Loucy (cell line): ENCODE measurements at regions not wholly inside any gene's neighbourhood (a gene's known extent, or its start where the extent isn't known, plus 50 kb on each side); places are given as distances from the start of the nearest gene placed in this dataset.

Source experiments
- H2AFZ ChIP-seq: fragments of 200-600 bp; sonication (generic); 2 replicates; pipeline ENCODE4 v1.6.0; 2016; ENCODE audit warnings: antibody characterized with exemption, mild to moderate bottlenecking, low read length, moderate library complexity
- H3F3A ChIP-seq: fragments of 200-600 bp; 2 replicates; pipeline ENCODE4 v1.6.0; 2016; ENCODE audit warnings: antibody characterized with exemption, low read depth, mild to moderate bottlenecking
- H3K27me3 ChIP-seq: fragments of 200-600 bp; sonication (generic); 2 replicates; pipeline ENCODE4 v1.6.1; 2014; ENCODE audit warnings: low read length, mild to moderate bottlenecking; ENCODE audit not compliant: insufficient read depth, poor library complexity, severe bottlenecking
- H3K36me3 ChIP-seq: fragments of 200-600 bp; sonication (generic); 2 replicates; pipeline ENCODE4 v1.6.1; 2016; ENCODE audit warnings: low read length; ENCODE audit not compliant: insufficient read depth
- H3K4me1 ChIP-seq: fragments of 200-600 bp; sonication (generic); 2 replicates; pipeline ENCODE4 v1.5.1; 2014; ENCODE audit warnings: low read length, mild to moderate bottlenecking; ENCODE audit not compliant: insufficient read depth, poor library complexity, severe bottlenecking
- H3K4me2 ChIP-seq: fragments of 200-600 bp; sonication (generic); 2 replicates; pipeline ENCODE4 v1.6.0; 2014; ENCODE audit warnings: antibody characterized with exemption, low read length, low read depth, mild to moderate bottlenecking; ENCODE audit not compliant: poor library complexity, severe bottlenecking
- H3K4me3 ChIP-seq: fragments of 200-600 bp; sonication (generic); 2 replicates; pipeline ENCODE4 v1.5.1; 2014; ENCODE audit warnings: low read length, mild to moderate bottlenecking, mixed read lengths; ENCODE audit not compliant: poor library complexity, severe bottlenecking
- H3K79me2 ChIP-seq: fragments of 200-600 bp; sonication (generic); 2 replicates; pipeline ENCODE4 v1.6.1; 2014; ENCODE audit warnings: low read length; ENCODE audit not compliant: insufficient read depth
- H3K9ac ChIP-seq: fragments of 200-600 bp; sonication (generic); 2 replicates; pipeline ENCODE4 v1.6.0; 2014; ENCODE audit warnings: mild to moderate bottlenecking, low read depth, low read length, moderate library complexity; ENCODE audit not compliant: poor library complexity, severe bottlenecking
- H3K9me2 ChIP-seq: fragments of 200-600 bp; sonication (generic); replicated peaks from 2 replicates; pipeline ENCODE4 v1.6.1; 2016; ENCODE audit warnings: low read depth, low read length, mixed read lengths
- H3K9me3 ChIP-seq: fragments of 200-600 bp; sonication (generic); 2 replicates; pipeline ENCODE4 v1.6.1; 2014; ENCODE audit warnings: mild to moderate bottlenecking, antibody characterized with exemption, low read length, low read depth; ENCODE audit not compliant: insufficient read depth
- H4K20me1 ChIP-seq: fragments of 200-600 bp; sonication (generic); 2 replicates; pipeline ENCODE4 v1.6.0; 2014; ENCODE audit warnings: antibody characterized with exemption, low read length, mild to moderate bottlenecking; ENCODE audit not compliant: insufficient read depth, poor library complexity, severe bottlenecking
- CTCF ChIP-seq: fragments of 200-600 bp; sonication (generic); conservative IDR thresholded peaks from 2 replicates; pipeline ENCODE4 v1.5.1; 2014; ENCODE audit warnings: mild to moderate bottlenecking, antibody characterized with exemption, low read length
- EZH2phosphoT487 ChIP-seq: fragments of 200-600 bp; IDR thresholded peaks from 2 replicates; pipeline ENCODE4 v1.6.1; 2018; ENCODE audit warnings: antibody characterized with exemption, mild to moderate bottlenecking, moderate library complexity, borderline replicate concordance

GRCh38 chr16:31709181-31709580, 164.4 kb upstream of the ZNF267 start:
- Histone ChIP-seq H4K20me1 (peaks cover 1% of the 10 kb centered on the region), H3K79me2 (peaks cover 10% of the 10 kb centered on the region), H3K4me3 (no peak overlapping the region), H3K27me3 (no peaks in the 10 kb centered on the region), H3K9me3 (no peaks in the 10 kb centered on the region), H3K4me1 (peaks cover 21% of the 10 kb centered on the region), H3K9ac (no peak overlapping the region), H3K9me2 (no peaks in the 10 kb centered on the region), H3K36me3 (peaks cover 24% of the 10 kb centered on the region), H3K4me2 (no peak overlapping the region), H3F3A (peaks cover 3% of the 10 kb centered on the region; the same call in 1 of the 2 replicates), H2AFZ (no peak overlapping the region)
- no peak for TF ChIP-seq EZH2phosphoT487
- no peak for TF ChIP-seq CTCF

GRCh38 chr16:31710134-31710533, 163.5 kb upstream of the ZNF267 start:
- H4K20me1 ChIP-seq, result peaks cover 11% of the 10 kb centered on the region
- H3K4me1 ChIP-seq, result peaks cover 30% of the 10 kb centered on the region
- peaks cover 19% of the 10 kb centered on the region for H3K79me2 ChIP-seq
- TF ChIP-seq CTCF (no peak), EZH2phosphoT487 (no peak)
- peaks cover 3% of the 10 kb centered on the region; the same call in 1 of the 2 replicates for H3F3A ChIP-seq
- H2AFZ ChIP-seq, result no peak overlapping the region
- no peak overlapping the region for H3K4me3 ChIP-seq
- no peak overlapping the region for H3K9ac ChIP-seq
- H3K36me3 ChIP-seq, result peaks cover 15% of the 10 kb centered on the region; the same call in 1 of the 2 replicates
- H3K9me2 ChIP-seq, result no peaks in the 10 kb centered on the region
- no peaks in the 10 kb centered on the region for H3K27me3 ChIP-seq
- H3K9me3 ChIP-seq, result no peaks in the 10 kb centered on the region
- no peak overlapping the region for H3K4me2 ChIP-seq

- peaks cover 27% of the 10 kb centered on the region for H3K79me2 ChIP-seq
- H3K9me2 ChIP-seq, result no peaks in the 10 kb centered on the region
- peaks cover 3% of the 10 kb centered on the region; the same call in 1 of the 2 replicates for H3F3A ChIP-seq
- H3K4me3 ChIP-seq, result no peak overlapping the region
- H2AFZ ChIP-seq, result no peak overlapping the region
- peaks cover 37% of the 10 kb centered on the region for H3K4me1 ChIP-seq
- H3K9me3 ChIP-seq, result no peaks in the 10 kb centered on the region
- no peaks in the 10 kb centered on the region for H3K27me3 ChIP-seq
- H3K36me3 ChIP-seq, result peaks cover 12% of the 10 kb centered on the region; the same call in 1 of the 2 replicates
- H4K20me1 ChIP-seq, result peaks cover 16% of the 10 kb centered on the region
- no peak for TF ChIP-seq EZH2phosphoT487
- no peak for TF ChIP-seq CTCF
- no peak overlapping the region for H3K9ac ChIP-seq
- H3K4me2 ChIP-seq, result no peak overlapping the region
Measured at GRCh38 chr16:31710880-31711279, 162.7 kb upstream of the ZNF267 start.
